ENCODE measurements at regions not wholly inside any gene's neighbourhood (a gene's known extent, or its start where the extent isn't known, plus 50 kb on each side); places are given as distances from the start of the nearest gene placed in this dataset.

DNA sequence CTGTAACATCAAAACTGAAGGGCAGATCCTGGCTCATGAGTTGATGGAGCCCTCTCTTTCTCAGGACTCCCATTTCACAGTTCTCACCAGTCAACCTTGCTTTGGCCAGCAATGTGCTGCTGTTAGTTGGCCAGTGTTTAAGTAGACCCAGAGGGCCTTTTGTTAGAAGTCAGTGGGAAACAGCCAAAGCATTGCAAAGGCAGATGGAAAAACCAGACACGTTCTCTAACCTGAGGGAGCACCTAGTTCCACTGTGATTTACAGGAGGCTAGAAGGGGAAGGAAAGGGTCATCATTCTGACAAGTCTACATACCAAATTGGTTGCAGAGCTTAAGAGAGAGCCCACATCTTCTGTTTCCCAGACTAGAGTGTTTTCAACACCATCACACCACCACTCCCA is 196.4 kb downstream of the OPA1 start:
- no peak for ATAC-seq (ENCODE audit: low read depth)
- TF ChIP-seq, protein P1, sequence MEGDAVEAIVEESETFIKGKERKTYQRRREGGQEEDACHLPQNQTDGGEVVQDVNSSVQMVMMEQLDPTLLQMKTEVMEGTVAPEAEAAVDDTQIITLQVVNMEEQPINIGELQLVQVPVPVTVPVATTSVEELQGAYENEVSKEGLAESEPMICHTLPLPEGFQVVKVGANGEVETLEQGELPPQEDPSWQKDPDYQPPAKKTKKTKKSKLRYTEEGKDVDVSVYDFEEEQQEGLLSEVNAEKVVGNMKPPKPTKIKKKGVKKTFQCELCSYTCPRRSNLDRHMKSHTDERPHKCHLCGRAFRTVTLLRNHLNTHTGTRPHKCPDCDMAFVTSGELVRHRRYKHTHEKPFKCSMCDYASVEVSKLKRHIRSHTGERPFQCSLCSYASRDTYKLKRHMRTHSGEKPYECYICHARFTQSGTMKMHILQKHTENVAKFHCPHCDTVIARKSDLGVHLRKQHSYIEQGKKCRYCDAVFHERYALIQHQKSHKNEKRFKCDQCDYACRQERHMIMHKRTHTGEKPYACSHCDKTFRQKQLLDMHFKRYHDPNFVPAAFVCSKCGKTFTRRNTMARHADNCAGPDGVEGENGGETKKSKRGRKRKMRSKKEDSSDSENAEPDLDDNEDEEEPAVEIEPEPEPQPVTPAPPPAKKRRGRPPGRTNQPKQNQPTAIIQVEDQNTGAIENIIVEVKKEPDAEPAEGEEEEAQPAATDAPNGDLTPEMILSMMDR (IDR thresholded peaks at IDR 0.05; ENCODE audit: poor library complexity, severe bottlenecking): no peak
- Histone ChIP-seq H3K4me3 (ENCODE audit: severe bottlenecking) (no peak overlapping the region), H3K27me3 (ENCODE audit: insufficient read depth, poor library complexity, severe bottlenecking) (no peaks in the 10 kb centered on the region), H3K9me3 (ENCODE audit: severe bottlenecking) (no peaks in the 10 kb centered on the region), H3K4me1 (ENCODE audit: insufficient read depth, poor library complexity, severe bottlenecking) (peaks cover 10% of the 10 kb centered on the region), H3K27ac (ENCODE audit: poor library complexity, severe bottlenecking) (no peak overlapping the region), H3K36me3 (ENCODE audit: low read depth) (no peaks in the 10 kb centered on the region)
- DNase-seq (ENCODE audit: low spot score): no peak

DNA sequence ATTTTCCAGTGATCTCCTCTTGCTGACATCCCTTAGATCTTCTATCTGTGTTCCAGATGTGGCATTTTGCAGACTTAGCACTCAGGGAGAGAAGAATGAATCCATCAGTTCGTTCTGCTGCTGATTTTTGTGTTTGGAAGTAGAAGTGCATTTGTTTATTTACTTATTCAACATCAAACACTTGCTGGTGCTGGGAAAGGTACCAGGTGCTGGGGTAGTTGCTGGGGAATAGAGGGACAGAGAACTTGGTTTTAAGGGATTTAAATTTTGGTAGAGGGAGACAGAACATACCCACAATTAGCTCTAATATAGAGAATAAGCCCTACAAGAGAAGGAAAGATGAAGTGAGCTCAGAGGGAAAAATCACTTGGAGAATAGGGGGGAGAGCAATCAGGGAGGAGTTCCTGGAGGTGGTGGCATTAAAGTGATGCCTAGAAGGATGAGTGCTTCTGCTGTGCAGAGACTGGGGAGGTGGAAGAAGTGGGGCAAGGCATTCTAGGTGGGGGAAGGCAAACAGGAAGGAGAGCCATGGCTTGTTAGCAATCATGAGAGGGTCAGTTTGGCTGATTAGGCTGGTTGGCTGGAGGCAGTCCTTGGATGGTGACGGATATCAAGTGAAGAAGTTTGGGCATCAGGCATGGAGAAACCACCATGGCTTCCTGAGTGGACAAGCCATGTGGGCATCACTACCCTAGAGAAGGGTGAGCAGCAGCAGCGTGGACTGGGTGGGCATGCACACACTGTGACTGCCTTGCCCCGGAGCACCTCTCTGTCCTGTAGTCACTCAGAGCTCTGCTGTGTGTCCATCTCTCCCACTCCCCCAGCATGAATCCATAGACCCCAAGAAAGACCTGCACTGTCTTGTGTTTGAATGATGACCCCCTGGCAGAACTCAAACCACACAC is 197.3 kb downstream of the OPA1 start:
- Histone ChIP-seq H3K4me3 (ENCODE audit: severe bottlenecking) (no peak overlapping the region), H3K9me3 (ENCODE audit: severe bottlenecking) (no peaks in the 10 kb centered on the region), H3K4me1 (ENCODE audit: insufficient read depth, poor library complexity, severe bottlenecking) (peaks cover 10% of the 10 kb centered on the region), H3K27me3 (ENCODE audit: insufficient read depth, poor library complexity, severe bottlenecking) (no peaks in the 10 kb centered on the region), H3K36me3 (ENCODE audit: low read depth) (no peaks in the 10 kb centered on the region), H3K27ac (ENCODE audit: poor library complexity, severe bottlenecking) (no peak overlapping the region)
- no peak for ATAC-seq (ENCODE audit: low read depth)
- TF ChIP-seq, protein P1 (IDR thresholded peaks at IDR 0.05; ENCODE audit: poor library complexity, severe bottlenecking): no peak
- DNase-seq (ENCODE audit: low spot score): no peak

DNA sequence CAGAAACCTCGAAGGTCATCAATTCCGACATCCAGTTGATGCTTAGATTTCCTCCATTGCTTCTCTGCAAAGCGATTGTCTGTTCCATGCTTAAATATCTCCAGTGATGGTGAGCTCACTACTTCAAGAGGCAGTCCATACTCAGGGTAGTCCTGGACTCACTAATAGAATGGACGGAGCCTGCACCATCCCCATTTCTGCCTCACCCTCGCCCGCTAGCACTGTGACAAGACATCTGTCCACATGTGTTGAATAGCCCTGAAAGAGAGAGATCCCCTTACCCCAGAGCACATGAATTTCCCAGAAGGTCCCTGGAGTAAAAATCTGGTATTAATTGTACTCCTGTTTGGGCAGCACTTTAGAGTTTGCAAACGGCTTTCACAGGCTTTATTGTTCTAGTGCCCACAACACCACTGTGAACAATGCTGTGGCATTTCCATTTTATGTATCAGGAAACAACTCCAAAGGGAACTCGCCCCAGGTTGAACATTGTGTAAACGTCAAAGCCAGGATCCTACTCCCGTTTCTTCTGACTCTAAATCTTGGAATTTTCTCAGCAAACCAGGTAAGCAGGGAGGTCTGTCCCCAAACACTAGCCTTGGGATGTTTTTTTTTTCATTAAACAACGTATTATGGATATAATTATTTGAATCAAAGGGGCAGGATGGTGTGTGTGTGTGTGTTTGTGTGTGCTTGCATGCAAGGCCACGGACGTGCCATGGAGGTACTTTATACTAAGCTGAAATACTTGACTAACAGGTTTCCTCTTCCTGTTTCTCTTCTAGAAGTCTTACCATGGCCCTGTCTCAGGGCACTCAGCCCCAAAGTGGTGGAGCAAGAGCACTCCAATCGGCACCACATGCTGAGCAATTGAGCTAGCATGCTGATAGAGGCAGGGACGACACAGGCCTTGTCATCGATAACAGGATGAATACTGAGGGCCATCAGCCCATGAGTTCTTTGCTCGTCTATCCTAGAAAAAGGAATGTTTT is 198.3 kb downstream of the OPA1 start:
- Histone ChIP-seq H3K27ac (ENCODE audit: poor library complexity, severe bottlenecking) (no peak overlapping the region), H3K9me3 (ENCODE audit: severe bottlenecking) (no peaks in the 10 kb centered on the region), H3K4me1 (ENCODE audit: insufficient read depth, poor library complexity, severe bottlenecking) (peaks cover 10% of the 10 kb centered on the region), H3K27me3 (ENCODE audit: insufficient read depth, poor library complexity, severe bottlenecking) (no peaks in the 10 kb centered on the region), H3K36me3 (ENCODE audit: low read depth) (no peaks in the 10 kb centered on the region), H3K4me3 (ENCODE audit: severe bottlenecking) (no peak overlapping the region)
- DNase-seq (ENCODE audit: low spot score) (no peak), ATAC-seq (ENCODE audit: low read depth) (peak; percentile 56; the same call in 2 of the 3 replicates)
- TF ChIP-seq, protein P1 (IDR thresholded peaks at IDR 0.05; ENCODE audit: poor library complexity, severe bottlenecking): no peak

DNA sequence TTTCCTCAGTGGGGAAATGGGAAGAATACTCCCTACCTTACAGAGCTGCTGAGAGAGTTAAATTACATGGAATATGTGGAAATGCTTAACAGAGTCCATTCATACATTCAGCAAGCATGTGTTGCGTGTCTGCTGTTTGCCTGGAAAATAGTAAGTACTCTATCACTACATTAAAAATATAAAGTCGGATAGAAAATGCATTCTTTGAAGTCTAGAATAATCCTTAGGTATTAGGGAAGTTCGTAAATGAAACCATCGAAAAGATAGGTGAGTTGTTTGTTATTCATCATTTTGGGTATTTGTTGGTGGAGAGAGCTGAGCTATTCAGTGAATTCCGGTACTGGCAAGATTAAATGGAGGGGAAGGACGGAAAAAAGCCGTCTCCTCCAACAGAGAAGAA is 200.1 kb downstream of the OPA1 start:
- ATAC-seq (ENCODE audit: low read depth) (no peak), DNase-seq (ENCODE audit: low spot score) (no peak)
- Histone ChIP-seq H3K27me3 (ENCODE audit: insufficient read depth, poor library complexity, severe bottlenecking) (no peaks in the 10 kb centered on the region), H3K4me1 (ENCODE audit: insufficient read depth, poor library complexity, severe bottlenecking) (peaks cover 10% of the 10 kb centered on the region), H3K4me3 (ENCODE audit: severe bottlenecking) (no peak overlapping the region), H3K9me3 (ENCODE audit: severe bottlenecking) (no peaks in the 10 kb centered on the region), H3K27ac (ENCODE audit: poor library complexity, severe bottlenecking) (no peak overlapping the region), H3K36me3 (ENCODE audit: low read depth) (no peaks in the 10 kb centered on the region)
- TF ChIP-seq, protein P1 (IDR thresholded peaks at IDR 0.05; ENCODE audit: poor library complexity, severe bottlenecking): no peak

Measured in RWPE2 (cell line).